Endothelial cell of umbilical vein (primary cell): ENCODE measurements at regions not wholly inside any gene's neighbourhood (a gene's known extent, or its start where the extent isn't known, plus 50 kb on each side); places are given as distances from the start of the nearest gene placed in this dataset.

Source experiments
- JUN ChIP-seq: IDR thresholded peaks from 2 replicates; pipeline ENCODE4 v1.6.1; 2011; ENCODE audit warnings: borderline replicate concordance, low read depth; ENCODE audit not compliant: insufficient read length, insufficient read depth
- POLR2A ChIP-seq: IDR thresholded peaks from 2 replicates; pipeline ENCODE4 v1.6.1; 2012; ENCODE audit warnings: low read depth, mild to moderate bottlenecking, control low read depth, low read length
- POLR2AphosphoS5 ChIP-seq: IDR thresholded peaks from 2 replicates; pipeline ENCODE4 v1.6.1; 2012; ENCODE audit warnings: low read depth, mild to moderate bottlenecking, control low read depth, low read length, moderate library complexity; ENCODE audit not compliant: insufficient read depth
- TF ChIP-seq, protein P1 (sequence below), 2 donors: IDR thresholded peaks; 1 replicate in 1 of 2; 2 replicates in 1 of 2; pipeline ENCODE4 v1.5.1; 2011; ENCODE audit warnings: low read length in 2 of 2, mild to moderate bottlenecking in 2 of 2, moderate library complexity in 2 of 2, control low read depth in 1 of 2, inconsistent platforms in 1 of 2, low read depth in 1 of 2; ENCODE audit not compliant: insufficient read depth in 1 of 2; ENCODE audit errors: extremely low read depth in 1 of 2

GRCh38 chr5:144691936-144692335 lies 521.3 kb downstream of the KCTD16 start:
- TF ChIP-seq, protein P1, sequence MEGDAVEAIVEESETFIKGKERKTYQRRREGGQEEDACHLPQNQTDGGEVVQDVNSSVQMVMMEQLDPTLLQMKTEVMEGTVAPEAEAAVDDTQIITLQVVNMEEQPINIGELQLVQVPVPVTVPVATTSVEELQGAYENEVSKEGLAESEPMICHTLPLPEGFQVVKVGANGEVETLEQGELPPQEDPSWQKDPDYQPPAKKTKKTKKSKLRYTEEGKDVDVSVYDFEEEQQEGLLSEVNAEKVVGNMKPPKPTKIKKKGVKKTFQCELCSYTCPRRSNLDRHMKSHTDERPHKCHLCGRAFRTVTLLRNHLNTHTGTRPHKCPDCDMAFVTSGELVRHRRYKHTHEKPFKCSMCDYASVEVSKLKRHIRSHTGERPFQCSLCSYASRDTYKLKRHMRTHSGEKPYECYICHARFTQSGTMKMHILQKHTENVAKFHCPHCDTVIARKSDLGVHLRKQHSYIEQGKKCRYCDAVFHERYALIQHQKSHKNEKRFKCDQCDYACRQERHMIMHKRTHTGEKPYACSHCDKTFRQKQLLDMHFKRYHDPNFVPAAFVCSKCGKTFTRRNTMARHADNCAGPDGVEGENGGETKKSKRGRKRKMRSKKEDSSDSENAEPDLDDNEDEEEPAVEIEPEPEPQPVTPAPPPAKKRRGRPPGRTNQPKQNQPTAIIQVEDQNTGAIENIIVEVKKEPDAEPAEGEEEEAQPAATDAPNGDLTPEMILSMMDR (IDR thresholded peaks at IDR 0.05; ENCODE audit: extremely low read depth in 1 of 2, insufficient read depth in 1 of 2, low read depth in 1 of 2, low read length in 2 of 2), result no peak
- TF ChIP-seq POLR2A (no peak), POLR2AphosphoS5 (no peak), JUN (no peak)
